GM21723 (cell line): ENCODE measurements at regions not wholly inside any gene's neighbourhood (a gene's known extent, or its start where the extent isn't known, plus 50 kb on each side); places are given as distances from the start of the nearest gene placed in this dataset.
"Not testable (repeated sequence)": the region's sequence is repeated elsewhere in the genome, so short reads cannot be mapped to it uniquely, and the experiment has no call there.

Source experiments
- ATAC-seq: cut with Tn5 transposase; IDR thresholded peaks from one replicate; pipeline ENCODE4 v1.9.1; 2021; ENCODE audit warnings: mild to moderate bottlenecking, moderate library complexity; ENCODE audit not compliant: unreplicated experiment

GRCh38 chr21:8194042-8194441, 2327.3 kb upstream of the TPTE start:
- ATAC-seq, result peak; percentile 60

- peak; percentile 53 for ATAC-seq
These were observed 2323.9 kb upstream of the TPTE start for GRCh38 chr21:8197377-8198027.

DNA sequence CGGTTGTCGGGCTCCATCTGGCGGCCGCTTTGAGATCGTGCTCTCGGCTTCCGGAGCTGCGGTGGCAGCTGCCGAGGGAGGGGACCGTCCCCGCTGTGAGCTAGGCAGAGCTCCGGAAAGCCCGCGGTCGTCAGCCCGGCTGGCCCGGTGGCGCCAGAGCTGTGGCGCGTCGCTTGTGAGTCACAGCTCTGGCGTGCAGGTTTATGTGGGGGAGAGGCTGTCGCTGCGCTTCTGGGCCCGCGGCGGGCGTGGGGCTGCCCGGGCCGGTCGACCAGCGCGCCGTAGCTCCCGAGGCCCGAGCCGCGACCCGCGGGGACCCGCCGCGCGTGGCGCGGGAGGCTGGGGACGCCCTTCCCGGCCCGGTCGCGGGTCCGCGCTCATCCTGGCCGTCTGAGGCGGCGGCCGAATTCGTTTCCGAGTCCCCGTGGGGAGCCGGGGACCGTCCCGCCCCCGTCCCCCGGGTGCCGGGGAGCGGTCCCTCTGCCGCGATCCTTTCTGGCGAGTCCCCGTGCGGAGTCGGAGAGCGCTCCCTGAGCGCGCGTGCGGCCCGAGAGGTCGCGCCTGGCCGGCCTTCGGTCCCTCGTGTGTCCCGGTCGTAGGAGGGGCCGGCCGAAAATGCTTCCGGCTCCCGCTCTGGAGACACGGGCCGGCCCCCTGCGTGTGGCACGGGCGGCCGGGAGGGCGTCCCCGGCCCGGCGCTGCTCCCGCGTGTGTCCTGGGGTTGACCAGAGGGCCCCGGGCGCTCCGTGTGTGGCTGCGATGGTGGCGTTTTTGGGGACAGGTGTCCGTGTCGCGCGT, 2316.1 kb upstream of the TPTE start:
- not testable (repeated sequence) for ATAC-seq

GRCh38 chr21:8205892-8206188, 2315.5 kb upstream of the TPTE start:
- not testable (repeated sequence) for ATAC-seq

DNA sequence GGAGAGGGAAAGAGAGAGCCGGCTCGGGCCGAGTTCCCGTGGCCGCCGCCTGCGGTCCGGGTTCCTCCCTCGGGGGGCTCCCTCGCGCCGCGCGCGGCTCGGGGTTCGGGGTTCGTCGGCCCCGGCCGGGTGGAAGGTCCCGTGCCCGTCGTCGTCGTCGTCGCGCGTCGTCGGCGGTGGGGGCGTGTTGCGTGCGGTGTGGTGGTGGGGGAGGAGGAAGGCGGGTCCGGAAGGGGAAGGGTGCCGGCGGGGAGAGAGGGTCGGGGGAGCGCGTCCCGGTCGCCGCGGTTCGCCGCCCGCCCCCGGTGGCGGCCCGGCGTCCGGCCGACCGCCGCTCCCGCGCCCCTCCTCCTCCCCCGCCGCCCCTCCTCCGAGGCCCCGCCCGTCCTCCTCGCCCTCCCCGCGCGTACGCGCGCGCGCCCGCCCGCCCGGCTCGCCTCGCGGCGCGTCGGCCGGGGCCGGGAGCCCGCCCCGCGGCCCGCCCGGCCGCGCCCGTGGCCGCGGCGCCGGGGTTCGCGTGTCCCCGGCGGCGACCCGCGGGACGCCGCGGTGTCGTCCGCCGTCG, 2308.3 kb upstream of the TPTE start:
- ATAC-seq, result not testable (repeated sequence)

DNA sequence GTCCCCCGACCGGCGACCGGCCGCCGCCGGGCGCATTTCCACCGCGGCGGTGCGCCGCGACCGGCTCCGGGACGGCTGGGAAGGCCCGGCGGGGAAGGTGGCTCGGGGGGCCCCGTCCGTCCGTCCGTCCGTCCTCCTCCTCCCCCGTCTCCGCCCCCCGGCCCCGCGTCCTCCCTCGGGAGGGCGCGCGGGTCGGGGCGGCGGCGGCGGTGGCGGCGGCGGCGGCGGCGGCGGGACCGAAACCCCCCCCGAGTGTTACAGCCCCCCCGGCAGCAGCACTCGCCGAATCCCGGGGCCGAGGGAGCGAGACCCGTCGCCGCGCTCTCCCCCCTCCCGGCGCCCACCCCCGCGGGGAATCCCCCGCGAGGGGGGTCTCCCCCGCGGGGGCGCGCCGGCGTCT, 2306.8 kb upstream of the TPTE start:
- ATAC-seq, result not testable (repeated sequence)

- ATAC-seq, result not testable (repeated sequence)
These were observed 2291.8 kb upstream of the TPTE start for GRCh38 chr21:8229366-8230150.

DNA sequence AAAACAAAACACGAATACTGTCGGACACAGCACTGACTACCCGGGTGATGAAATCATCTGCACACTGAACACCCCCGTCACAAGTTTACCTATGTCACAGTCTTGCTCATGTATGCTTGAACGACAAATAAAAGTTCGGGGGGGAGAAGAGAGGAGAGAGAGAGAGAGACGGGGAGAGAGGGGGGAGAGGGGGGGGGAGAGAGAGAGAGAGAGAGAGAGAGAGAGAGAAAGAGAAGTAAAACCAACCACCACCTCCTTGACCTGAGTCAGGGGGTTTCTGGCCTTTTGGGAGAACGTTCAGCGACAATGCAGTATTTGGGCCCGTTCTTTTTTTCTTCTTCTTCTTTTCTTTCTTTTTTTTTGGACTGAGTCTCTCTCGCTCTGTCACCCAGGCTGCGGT, 2290.1 kb upstream of the TPTE start:
- not testable (repeated sequence) for ATAC-seq

DNA sequence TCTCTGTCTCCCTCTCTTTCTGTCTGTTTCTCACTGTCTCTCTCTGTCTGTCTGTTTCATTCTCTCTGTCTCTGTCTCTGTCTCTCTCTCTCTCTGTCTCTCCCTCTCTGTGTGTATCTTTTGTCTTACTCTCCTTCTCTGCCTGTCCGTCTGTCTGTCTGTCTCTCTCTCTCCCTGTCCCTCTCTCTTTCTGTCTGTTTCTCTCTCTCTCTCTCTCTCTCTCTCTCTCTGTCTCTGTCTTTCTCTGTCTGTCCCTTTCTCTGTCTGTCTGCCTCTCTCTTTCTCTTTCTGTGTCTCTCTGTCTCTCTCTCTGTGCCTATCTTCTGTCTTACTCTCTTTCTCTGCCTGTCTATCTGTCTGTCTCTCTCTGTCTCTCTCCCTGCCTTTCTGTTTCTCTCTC, 2288.4 kb upstream of the TPTE start:
- not testable (repeated sequence) for ATAC-seq

DNA sequence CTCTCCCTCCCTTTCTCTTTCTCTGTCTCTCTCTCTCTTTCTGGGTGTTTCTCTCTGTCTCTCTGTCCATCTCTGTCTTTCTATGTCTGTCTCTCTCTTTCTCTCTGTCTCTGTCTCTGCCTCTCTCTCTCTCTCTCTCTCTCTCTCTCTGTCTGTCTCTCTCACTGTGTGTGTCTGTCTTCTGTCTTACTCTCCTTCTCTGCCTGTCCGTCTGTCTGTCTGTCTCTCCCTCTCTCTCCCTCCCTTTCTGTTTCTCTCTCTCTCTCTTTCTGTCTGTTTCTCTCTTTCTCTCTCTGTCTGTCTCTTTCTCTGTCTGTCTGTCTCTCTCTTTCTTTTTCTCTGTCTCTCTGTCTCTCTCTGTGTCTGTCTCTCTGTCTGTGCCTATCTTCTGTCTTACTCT, 2287.3 kb upstream of the TPTE start:
- ATAC-seq, result not testable (repeated sequence)

DNA sequence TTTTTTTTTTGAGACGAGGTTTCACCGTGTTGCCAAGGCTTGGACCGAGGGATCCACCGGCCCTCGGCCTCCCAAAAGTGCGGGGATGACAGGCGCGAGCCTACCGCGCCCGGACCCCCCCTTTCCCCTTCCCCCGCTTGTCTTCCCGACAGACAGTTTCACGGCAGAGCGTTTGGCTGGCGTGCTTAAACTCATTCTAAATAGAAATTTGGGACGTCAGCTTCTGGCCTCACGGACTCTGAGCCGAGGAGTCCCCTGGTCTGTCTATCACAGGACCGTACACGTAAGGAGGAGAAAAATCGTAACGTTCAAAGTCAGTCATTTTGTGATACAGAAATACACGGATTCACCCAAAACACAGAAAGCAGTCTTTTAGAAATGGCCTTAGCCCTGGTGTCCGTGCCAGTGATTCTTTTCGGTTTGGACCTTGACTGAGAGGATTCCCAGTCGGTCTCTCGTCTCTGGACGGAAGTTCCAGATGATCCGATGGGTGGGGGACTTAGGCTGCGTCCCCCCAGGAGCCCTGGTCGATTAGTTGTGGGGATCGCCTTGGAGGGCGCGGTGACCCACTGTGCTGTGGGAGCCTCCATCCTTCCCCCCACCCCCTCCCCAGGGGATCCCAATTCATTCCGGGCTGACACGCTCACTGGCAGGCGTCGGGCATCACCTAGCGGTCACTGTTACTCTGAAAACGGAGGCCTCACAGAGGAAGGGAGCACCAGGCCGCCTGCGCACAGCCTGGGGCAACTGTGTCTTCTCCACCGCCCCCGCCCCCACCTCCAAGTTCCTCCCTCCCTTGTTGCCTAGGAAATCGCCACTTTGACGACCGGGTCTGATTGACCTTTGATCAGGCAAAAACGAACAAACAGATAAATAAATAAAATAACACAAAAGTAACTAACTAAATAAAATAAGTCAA, 2276.4 kb upstream of the TPTE start:
- peak; percentile 43 for ATAC-seq

- peak; percentile 80 for ATAC-seq
These were observed 2275.6 kb upstream of the TPTE start for GRCh38 chr21:8245642-8246402.

DNA sequence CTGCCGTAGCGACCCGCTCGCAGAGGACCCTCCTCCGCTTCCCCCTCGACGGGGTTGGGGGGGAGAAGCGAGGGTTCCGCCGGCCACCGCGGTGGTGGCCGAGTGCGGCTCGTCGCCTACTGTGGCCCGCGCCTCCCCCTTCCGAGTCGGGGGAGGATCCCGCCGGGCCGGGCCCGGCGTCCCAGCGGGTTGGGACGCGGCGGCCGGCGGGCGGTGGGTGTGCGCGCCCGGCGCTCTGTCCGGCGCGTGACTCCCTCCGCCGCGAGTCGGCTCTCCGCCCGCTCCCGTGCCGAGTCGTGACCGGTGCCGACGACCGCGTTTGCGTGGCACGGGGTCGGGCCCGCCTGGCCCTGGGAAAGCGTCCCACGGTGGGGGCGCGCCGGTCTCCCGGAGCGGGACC, 2269.7 kb upstream of the TPTE start:
- ATAC-seq, result not testable (repeated sequence)

DNA sequence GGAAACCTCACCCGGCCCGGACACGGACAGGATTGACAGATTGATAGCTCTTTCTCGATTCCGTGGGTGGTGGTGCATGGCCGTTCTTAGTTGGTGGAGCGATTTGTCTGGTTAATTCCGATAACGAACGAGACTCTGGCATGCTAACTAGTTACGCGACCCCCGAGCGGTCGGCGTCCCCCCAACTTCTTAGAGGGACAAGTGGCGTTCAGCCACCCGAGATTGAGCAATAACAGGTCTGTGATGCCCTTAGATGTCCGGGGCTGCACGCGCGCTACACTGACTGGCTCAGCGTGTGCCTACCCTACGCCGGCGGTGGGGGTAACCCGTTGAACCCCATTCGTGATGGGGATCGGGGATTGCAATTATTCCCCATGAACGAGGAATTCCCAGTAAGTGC, 2266.3 kb upstream of the TPTE start:
- not testable (repeated sequence) for ATAC-seq

DNA sequence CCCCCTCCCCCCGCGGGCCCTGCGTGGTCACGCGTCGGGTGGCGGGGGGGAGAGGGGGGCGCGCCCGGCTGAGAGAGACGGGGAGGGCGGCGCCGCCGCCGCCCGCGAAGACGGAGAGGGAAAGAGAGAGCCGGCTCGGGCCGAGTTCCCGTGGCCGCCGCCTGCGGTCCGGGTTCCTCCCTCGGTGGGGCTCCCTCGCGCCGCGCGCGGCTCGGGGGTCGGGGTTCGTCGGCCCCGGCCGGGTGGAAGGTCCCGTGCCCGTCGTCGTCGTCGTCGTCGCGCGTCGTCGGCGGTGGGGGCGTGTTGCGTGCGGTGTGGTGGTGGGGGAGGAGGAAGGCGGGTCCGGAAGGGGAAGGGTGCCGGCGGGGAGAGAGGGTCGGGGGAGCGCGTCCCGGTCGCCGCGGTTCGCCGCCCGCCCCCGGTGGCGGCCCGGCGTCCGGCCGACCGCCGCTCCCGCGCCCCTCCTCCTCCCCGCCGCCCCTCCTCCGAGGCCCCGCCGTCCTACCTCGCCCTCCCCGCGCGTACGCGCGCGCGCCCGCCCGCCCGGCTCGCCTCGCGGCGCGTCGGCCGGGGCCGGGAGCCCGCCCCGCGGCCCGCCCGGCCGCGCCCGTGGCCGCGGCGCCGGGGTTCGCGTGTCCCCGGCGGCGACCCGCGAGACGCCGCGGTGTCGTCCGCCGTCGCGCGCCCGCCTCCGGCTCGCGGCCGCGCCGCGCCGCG, 2264.1 kb upstream of the TPTE start:
- not testable (repeated sequence) for ATAC-seq

DNA sequence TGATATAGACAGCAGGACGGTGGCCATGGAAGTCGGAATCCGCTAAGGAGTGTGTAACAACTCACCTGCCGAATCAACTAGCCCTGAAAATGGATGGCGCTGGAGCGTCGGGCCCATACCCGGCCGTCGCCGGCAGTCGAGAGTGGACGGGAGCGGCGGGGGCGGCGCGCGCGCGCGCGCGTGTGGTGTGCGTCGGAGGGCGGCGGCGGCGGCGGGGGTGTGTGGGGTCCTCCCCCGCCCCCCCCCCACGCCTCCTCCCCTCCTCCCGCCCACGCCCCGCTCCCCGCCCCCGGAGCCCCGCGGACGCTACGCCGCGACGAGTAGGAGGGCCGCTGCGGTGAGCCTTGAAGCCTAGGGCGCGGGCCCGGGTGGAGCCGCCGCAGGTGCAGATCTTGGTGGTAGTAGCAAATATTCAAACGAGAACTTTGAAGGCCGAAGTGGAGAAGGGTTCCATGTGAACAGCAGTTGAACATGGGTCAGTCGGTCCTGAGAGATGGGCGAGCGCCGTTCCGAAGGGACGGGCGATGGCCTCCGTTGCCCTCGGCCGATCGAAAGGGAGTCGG, 2261.2 kb upstream of the TPTE start:
- not testable (repeated sequence) for ATAC-seq
